ENCODE measurements at regions not wholly inside any gene's neighbourhood (a gene's known extent, or its start where the extent isn't known, plus 50 kb on each side); places are given as distances from the start of the nearest gene placed in this dataset.

GRCh38 chr4:66340286-66340893 lies 670.1 kb upstream of the EPHA5 start:
- no peak for TF ChIP-seq CTCF (IDR thresholded peaks at IDR 0.05; ENCODE audit: low read length)
- no peak for TF ChIP-seq EZH2phosphoT487 (IDR thresholded peaks at IDR 0.05; ENCODE audit: low read length)
- no peak for TF ChIP-seq EZH2 (optimal IDR thresholded peaks at IDR 0.05; ENCODE audit: low read depth, low read length)

Measured in MM.1S (cell line).